ENCODE measurements at regions not wholly inside any gene's neighbourhood (a gene's known extent, or its start where the extent isn't known, plus 50 kb on each side); places are given as distances from the start of the nearest gene placed in this dataset.

- no peak for TF ChIP-seq CTCF (IDR thresholded peaks at IDR 0.05)
- TF ChIP-seq POLR2A (IDR thresholded peaks at IDR 0.05): no peak
Observed at GRCh38 chr11:39139581-39139980, 2319.9 kb downstream of the LRRC4C start.
